ENCODE measurements at regions not wholly inside any gene's neighbourhood (a gene's known extent, or its start where the extent isn't known, plus 50 kb on each side); places are given as distances from the start of the nearest gene placed in this dataset.

- DNase-seq: no peak
Observed at GRCh38 chr18:51654488-51655326, 457.2 kb upstream of the MEX3C start.

GRCh38 chr18:51655327-51655698 lies 457.8 kb upstream of the MEX3C start:
- no peak for DNase-seq

- DNase-seq: no peak
Observed at GRCh38 chr18:51656249-51656648, 458.8 kb upstream of the MEX3C start.

GRCh38 chr18:51658436-51658835 lies 461.0 kb upstream of the MEX3C start:
- no peak for DNase-seq

GRCh38 chr18:51659781-51660180 lies 462.3 kb upstream of the MEX3C start:
- no peak for DNase-seq

- no peak for DNase-seq
Observed at GRCh38 chr18:51660188-51660715, 462.8 kb upstream of the MEX3C start.

- DNase-seq: no peak
Observed at GRCh38 chr18:51664236-51664635, 466.8 kb upstream of the MEX3C start.

GRCh38 chr18:51666763-51667191 lies 469.3 kb upstream of the MEX3C start:
- no peak for DNase-seq

GRCh38 chr18:51668101-51668500 lies 470.6 kb upstream of the MEX3C start:
- peak; percentile 81 for DNase-seq

- no peak for DNase-seq
Observed at GRCh38 chr18:51668607-51669006, 471.1 kb upstream of the MEX3C start.

GRCh38 chr18:51686590-51686989 lies 489.1 kb upstream of the MEX3C start:
- DNase-seq: no peak

GRCh38 chr18:51687845-51688585 lies 490.5 kb upstream of the MEX3C start:
- no peak for DNase-seq

GRCh38 chr18:51692612-51693011 lies 495.1 kb upstream of the MEX3C start:
- no peak for DNase-seq

- no peak for DNase-seq
Observed at GRCh38 chr18:51711298-51711889, 513.9 kb upstream of the MEX3C start.

GRCh38 chr18:51712821-51713220 lies 515.3 kb upstream of the MEX3C start:
- no peak for DNase-seq

GRCh38 chr18:51716277-51716676 lies 518.8 kb upstream of the MEX3C start:
- DNase-seq: no peak

GRCh38 chr18:51721388-51721787 lies 523.9 kb upstream of the MEX3C start:
- no peak for DNase-seq

- no peak for DNase-seq
Observed at GRCh38 chr18:51721996-51722395, 524.5 kb upstream of the MEX3C start.

GRCh38 chr18:51724790-51725721 lies 527.6 kb upstream of the MEX3C start:
- DNase-seq: no peak

GRCh38 chr18:51726614-51727013 lies 529.1 kb upstream of the MEX3C start:
- DNase-seq: no peak

- DNase-seq: no peak
Observed at GRCh38 chr18:51727780-51728179, 530.3 kb upstream of the MEX3C start.

- no peak for DNase-seq
Observed at GRCh38 chr18:51731070-51731469, 533.6 kb upstream of the MEX3C start.

All from stimulated activated CD8-positive, alpha-beta memory T cell treated with anti-CD3 and anti-CD28 coated beads, Interleukin-4, amount 100 ng/mL, for 48 hours (primary cell).